ENCODE measurements at regions not wholly inside any gene's neighbourhood (a gene's known extent, or its start where the extent isn't known, plus 50 kb on each side); places are given as distances from the start of the nearest gene placed in this dataset.

DNA sequence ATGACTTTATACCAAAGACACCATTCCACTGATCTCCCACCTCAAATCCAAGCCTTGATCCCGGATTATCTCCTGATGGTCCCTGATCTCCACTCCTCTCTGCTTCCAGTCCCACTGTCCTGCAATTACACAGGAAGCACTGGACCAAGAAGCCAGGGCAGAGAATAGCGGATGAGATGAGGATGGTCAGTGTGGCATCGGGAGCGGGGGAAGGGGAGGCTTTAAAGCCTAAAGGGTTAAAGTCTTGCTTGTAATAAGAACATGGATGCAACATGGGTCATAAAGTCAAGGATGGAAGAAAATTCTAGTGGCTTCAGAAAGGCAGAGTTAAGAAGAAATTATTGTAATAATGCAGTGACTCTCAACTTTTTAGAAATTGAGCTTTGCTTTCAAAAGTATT, 364.0 kb upstream of the DUSP10 start:
- Histone ChIP-seq H3K9me3 (ENCODE audit: insufficient read depth, low read length) (no peaks in the 10 kb centered on the region), H3K9ac (ENCODE audit: low read length) (no peak overlapping the region), H3K4me1 (ENCODE audit: low read length) (0 out of 2 replicates have a peak, but pooled peaks cover 5% of the 10 kb centered on the region), H3K27ac (ENCODE audit: low read length) (no peak overlapping the region), H3K27me3 (ENCODE audit: low read depth, low read length) (peaks cover 23% of the 10 kb centered on the region), H3K4me2 (ENCODE audit: low read length) (no peak overlapping the region), H2AFZ (ENCODE audit: low read depth, low read length) (no peak overlapping the region), H3K4me3 (ENCODE audit: low read length) (no peak overlapping the region), H3K36me3 (replicated peaks; ENCODE audit: low read depth, low read length) (no peaks in the 10 kb centered on the region), H3K79me2 (ENCODE audit: low read length) (no peaks in the 10 kb centered on the region), H4K20me1 (ENCODE audit: insufficient read depth, low read length) (no peaks in the 10 kb centered on the region)
- no peak for TF ChIP-seq EZH2phosphoT487 (IDR thresholded peaks at IDR 0.05; ENCODE audit: low read depth)
- TF ChIP-seq, protein P1, sequence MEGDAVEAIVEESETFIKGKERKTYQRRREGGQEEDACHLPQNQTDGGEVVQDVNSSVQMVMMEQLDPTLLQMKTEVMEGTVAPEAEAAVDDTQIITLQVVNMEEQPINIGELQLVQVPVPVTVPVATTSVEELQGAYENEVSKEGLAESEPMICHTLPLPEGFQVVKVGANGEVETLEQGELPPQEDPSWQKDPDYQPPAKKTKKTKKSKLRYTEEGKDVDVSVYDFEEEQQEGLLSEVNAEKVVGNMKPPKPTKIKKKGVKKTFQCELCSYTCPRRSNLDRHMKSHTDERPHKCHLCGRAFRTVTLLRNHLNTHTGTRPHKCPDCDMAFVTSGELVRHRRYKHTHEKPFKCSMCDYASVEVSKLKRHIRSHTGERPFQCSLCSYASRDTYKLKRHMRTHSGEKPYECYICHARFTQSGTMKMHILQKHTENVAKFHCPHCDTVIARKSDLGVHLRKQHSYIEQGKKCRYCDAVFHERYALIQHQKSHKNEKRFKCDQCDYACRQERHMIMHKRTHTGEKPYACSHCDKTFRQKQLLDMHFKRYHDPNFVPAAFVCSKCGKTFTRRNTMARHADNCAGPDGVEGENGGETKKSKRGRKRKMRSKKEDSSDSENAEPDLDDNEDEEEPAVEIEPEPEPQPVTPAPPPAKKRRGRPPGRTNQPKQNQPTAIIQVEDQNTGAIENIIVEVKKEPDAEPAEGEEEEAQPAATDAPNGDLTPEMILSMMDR (IDR thresholded peaks at IDR 0.05; ENCODE audit: low read depth, low read length), result no peak

DNA sequence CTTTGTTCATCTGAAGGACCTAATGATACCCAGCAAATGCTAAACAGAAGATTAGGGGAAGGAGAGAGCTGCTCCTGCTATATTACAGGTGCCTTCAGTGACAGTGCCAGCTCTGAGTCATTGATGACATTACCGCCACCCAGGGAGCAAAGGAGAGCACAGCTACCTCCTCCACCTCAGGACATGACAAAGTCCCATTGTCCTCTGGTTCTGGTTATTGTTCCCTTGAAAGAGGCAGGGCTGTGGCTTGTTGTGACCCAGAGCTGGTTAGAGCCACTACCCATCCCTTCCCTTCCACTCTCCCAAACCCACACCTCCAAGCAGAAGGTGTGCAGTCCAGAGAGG, 363.5 kb upstream of the DUSP10 start:
- Histone ChIP-seq H3K9me3 (ENCODE audit: insufficient read depth, low read length) (no peaks in the 10 kb centered on the region), H3K27me3 (ENCODE audit: low read depth, low read length) (peaks cover 23% of the 10 kb centered on the region), H3K9ac (ENCODE audit: low read length) (no peak overlapping the region), H3K4me3 (ENCODE audit: low read length) (no peak overlapping the region), H3K27ac (ENCODE audit: low read length) (no peak overlapping the region), H3K4me1 (ENCODE audit: low read length) (0 out of 2 replicates have a peak, but pooled peaks cover 5% of the 10 kb centered on the region), H3K36me3 (replicated peaks; ENCODE audit: low read depth, low read length) (no peaks in the 10 kb centered on the region), H3K4me2 (ENCODE audit: low read length) (no peak overlapping the region; the same call in 1 of the 2 replicates), H4K20me1 (ENCODE audit: insufficient read depth, low read length) (no peaks in the 10 kb centered on the region), H2AFZ (ENCODE audit: low read depth, low read length) (no peak overlapping the region), H3K79me2 (ENCODE audit: low read length) (no peaks in the 10 kb centered on the region)
- TF ChIP-seq, protein P1 (IDR thresholded peaks at IDR 0.05; ENCODE audit: low read depth, low read length), result peak; percentile 60
- TF ChIP-seq EZH2phosphoT487 (IDR thresholded peaks at IDR 0.05; ENCODE audit: low read depth), result no peak

- H3K27me3 ChIP-seq (ENCODE audit: low read depth, low read length), result peaks cover 23% of the 10 kb centered on the region
- no peak overlapping the region; the same call in 1 of the 2 replicates for H3K4me2 ChIP-seq (ENCODE audit: low read length)
- no peak for TF ChIP-seq EZH2phosphoT487 (IDR thresholded peaks at IDR 0.05; ENCODE audit: low read depth)
- TF ChIP-seq, protein P1 (IDR thresholded peaks at IDR 0.05; ENCODE audit: low read depth, low read length), result no peak
- H3K4me1 ChIP-seq (ENCODE audit: low read length), result 0 out of 2 replicates have a peak, but pooled peaks cover 5% of the 10 kb centered on the region
- no peak overlapping the region for H3K9ac ChIP-seq (ENCODE audit: low read length)
- no peaks in the 10 kb centered on the region for H4K20me1 ChIP-seq (ENCODE audit: insufficient read depth, low read length)
- no peak overlapping the region for H2AFZ ChIP-seq (ENCODE audit: low read depth, low read length)
- no peak overlapping the region for H3K27ac ChIP-seq (ENCODE audit: low read length)
- no peaks in the 10 kb centered on the region for H3K79me2 ChIP-seq (ENCODE audit: low read length)
- no peaks in the 10 kb centered on the region for H3K36me3 ChIP-seq (replicated peaks; ENCODE audit: low read depth, low read length)
- H3K9me3 ChIP-seq (ENCODE audit: insufficient read depth, low read length), result no peaks in the 10 kb centered on the region
- no peak overlapping the region for H3K4me3 ChIP-seq (ENCODE audit: low read length)
Observed at GRCh38 chr1:222104694-222105392, 363.0 kb upstream of the DUSP10 start.

DNA sequence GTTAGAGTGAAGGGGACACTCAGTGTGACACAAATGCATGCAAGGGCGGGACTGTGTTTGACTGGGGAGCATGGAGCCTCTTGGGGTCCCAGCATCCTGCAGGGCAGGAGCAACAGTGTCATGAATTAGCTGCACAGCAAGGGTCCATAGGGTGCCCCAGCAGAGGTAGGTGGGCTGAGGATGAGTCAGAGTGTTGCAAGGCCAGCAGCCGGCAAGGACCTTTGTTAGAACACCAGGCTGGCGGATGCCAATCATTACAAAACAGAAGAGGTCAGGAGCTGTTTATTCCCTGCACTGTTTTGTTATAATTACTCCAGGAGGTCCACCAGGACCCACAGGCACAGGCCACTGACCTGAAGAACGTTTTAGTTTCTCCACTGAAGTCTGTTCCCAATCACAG, 362.2 kb upstream of the DUSP10 start:
- no peak overlapping the region for H3K4me3 ChIP-seq (ENCODE audit: low read length)
- H2AFZ ChIP-seq (ENCODE audit: low read depth, low read length), result no peak overlapping the region
- H4K20me1 ChIP-seq (ENCODE audit: insufficient read depth, low read length), result no peaks in the 10 kb centered on the region
- peaks cover 27% of the 10 kb centered on the region for H3K27me3 ChIP-seq (ENCODE audit: low read depth, low read length)
- TF ChIP-seq, protein P1 (IDR thresholded peaks at IDR 0.05; ENCODE audit: low read depth, low read length), result no peak
- no peak for TF ChIP-seq EZH2phosphoT487 (IDR thresholded peaks at IDR 0.05; ENCODE audit: low read depth)
- H3K4me2 ChIP-seq (ENCODE audit: low read length), result no peak overlapping the region
- 0 out of 2 replicates have a peak, but pooled peaks cover 5% of the 10 kb centered on the region for H3K4me1 ChIP-seq (ENCODE audit: low read length)
- no peak overlapping the region for H3K9ac ChIP-seq (ENCODE audit: low read length)
- no peaks in the 10 kb centered on the region for H3K36me3 ChIP-seq (replicated peaks; ENCODE audit: low read depth, low read length)
- no peaks in the 10 kb centered on the region for H3K79me2 ChIP-seq (ENCODE audit: low read length)
- no peak overlapping the region for H3K27ac ChIP-seq (ENCODE audit: low read length)
- no peaks in the 10 kb centered on the region for H3K9me3 ChIP-seq (ENCODE audit: insufficient read depth, low read length)
